ENCODE measurements at regions not wholly inside any gene's neighbourhood (a gene's known extent, or its start where the extent isn't known, plus 50 kb on each side); places are given as distances from the start of the nearest gene placed in this dataset.
"Not testable (repeated sequence)": the region's sequence is repeated elsewhere in the genome, so short reads cannot be mapped to it uniquely, and the experiment has no call there.

DNA sequence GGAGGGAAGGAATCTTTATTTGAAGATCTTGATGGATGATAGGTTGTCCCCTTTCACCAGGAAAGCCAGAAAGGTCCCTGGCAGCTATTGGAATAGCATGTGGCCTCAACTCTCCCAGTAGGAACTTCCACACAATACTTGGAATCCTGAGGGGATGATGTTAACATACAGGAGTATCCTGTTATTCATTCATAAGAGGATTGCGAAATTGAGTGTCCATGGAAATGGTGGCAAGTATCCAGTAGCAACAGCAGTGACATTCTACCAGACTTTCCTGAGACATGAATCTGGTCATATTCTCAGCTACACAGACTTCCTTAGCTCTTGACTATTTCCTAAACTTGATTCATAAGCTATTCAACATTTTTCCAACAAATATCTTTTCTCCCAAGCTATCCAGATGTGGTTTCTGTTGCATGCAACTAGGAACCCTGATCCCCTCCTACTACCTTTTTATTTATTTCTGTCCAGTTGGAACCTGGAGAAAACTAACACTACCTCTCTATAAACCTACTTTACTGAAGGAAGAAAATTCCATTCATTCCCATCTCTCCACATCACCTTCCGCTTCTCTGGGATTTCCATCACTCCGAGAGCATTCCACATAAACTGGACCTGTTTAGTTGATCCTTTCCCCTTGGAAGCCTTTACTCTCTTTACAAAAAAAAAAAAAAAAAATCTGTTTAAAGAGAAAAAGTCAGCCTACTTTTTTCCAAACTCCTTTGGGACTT, 101.8 kb downstream of the ANXA5 start:
- Histone ChIP-seq H3K9me3 (ENCODE audit: control insufficient read depth in 4 of 4, insufficient read depth in 3 of 4, low read length in 3 of 4) (no peaks in the 10 kb centered on the region), H3K9ac (ENCODE audit: insufficient read depth in 1 of 2, low read length in 2 of 2) (no peak overlapping the region), H3K27ac (ENCODE audit: low read depth in 1 of 2, low read length in 1 of 2) (peak overlapping the region; percentile 36 to 56), H3K4me3 (no peak overlapping the region), H3K4me1 (ENCODE audit: control insufficient read depth in 5 of 5, insufficient read depth in 5 of 5, low read length in 5 of 5) (peaks cover 0 to 2% (median 0%) of the 10 kb centered on the region in 5 donors), H3K27me3 (ENCODE audit: control insufficient read depth in 3 of 3, insufficient read depth in 3 of 3, low read length in 2 of 3) (no peaks in the 10 kb centered on the region), H3K36me3 (ENCODE audit: control insufficient read depth in 4 of 4, insufficient read depth in 4 of 4, low read length in 4 of 4) (no peaks in the 10 kb centered on the region)
- DNase-seq (peak; percentile 35 to 74 (median 59)), ATAC-seq (ENCODE audit: insufficient read depth, low FRiP score) (peak; percentile 53)
- WGBS, 2 donors: 58 to 66% methylated on average over 3 of the region's 3 CpGs
- TF ChIP-seq, protein P1, sequence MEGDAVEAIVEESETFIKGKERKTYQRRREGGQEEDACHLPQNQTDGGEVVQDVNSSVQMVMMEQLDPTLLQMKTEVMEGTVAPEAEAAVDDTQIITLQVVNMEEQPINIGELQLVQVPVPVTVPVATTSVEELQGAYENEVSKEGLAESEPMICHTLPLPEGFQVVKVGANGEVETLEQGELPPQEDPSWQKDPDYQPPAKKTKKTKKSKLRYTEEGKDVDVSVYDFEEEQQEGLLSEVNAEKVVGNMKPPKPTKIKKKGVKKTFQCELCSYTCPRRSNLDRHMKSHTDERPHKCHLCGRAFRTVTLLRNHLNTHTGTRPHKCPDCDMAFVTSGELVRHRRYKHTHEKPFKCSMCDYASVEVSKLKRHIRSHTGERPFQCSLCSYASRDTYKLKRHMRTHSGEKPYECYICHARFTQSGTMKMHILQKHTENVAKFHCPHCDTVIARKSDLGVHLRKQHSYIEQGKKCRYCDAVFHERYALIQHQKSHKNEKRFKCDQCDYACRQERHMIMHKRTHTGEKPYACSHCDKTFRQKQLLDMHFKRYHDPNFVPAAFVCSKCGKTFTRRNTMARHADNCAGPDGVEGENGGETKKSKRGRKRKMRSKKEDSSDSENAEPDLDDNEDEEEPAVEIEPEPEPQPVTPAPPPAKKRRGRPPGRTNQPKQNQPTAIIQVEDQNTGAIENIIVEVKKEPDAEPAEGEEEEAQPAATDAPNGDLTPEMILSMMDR (IDR thresholded peaks at IDR 0.05; ENCODE audit: control extremely low read depth, extremely low read depth): no peak

DNA sequence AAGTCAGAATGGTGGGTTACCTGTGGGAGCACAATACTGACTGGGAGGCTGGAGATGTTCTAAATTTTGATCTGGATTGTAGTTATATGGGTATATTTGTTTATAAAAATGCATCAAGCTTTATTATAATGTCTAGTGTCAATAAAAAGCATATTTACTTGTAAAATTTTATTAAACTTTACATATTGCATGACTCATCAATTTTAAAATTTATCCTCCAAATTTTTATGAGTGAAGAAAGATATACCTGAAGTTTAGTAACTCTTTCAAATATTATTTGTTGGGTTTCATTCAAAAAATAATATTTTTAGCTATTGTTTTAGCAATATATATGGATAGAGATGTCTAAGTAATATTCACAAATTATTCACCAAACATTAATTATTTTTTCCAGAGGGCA, 103.0 kb downstream of the ANXA5 start:
- DNase-seq: no peak
- Histone ChIP-seq H3K9ac (ENCODE audit: insufficient read depth in 1 of 2, low read length in 2 of 2) (no peak overlapping the region), H3K36me3 (ENCODE audit: control insufficient read depth in 4 of 4, insufficient read depth in 4 of 4, low read length in 4 of 4) (no peaks in the 10 kb centered on the region), H3K4me1 (ENCODE audit: control insufficient read depth in 5 of 5, insufficient read depth in 5 of 5, low read length in 5 of 5) (peaks cover 0 to 2% (median 0%) of the 10 kb centered on the region in 5 donors), H3K4me3 (no peak overlapping the region), H3K27ac (ENCODE audit: low read depth in 1 of 2, low read length in 1 of 2) (no peak overlapping the region), H3K27me3 (ENCODE audit: control insufficient read depth in 3 of 3, insufficient read depth in 3 of 3, low read length in 2 of 3) (no peaks in the 10 kb centered on the region), H3K9me3 (ENCODE audit: control insufficient read depth in 4 of 4, insufficient read depth in 3 of 4, low read length in 3 of 4) (no peaks in the 10 kb centered on the region)
- TF ChIP-seq, protein P1 (IDR thresholded peaks at IDR 0.05; ENCODE audit: control extremely low read depth, extremely low read depth): no peak
- ATAC-seq (ENCODE audit: insufficient read depth, low FRiP score): no peak

DNA sequence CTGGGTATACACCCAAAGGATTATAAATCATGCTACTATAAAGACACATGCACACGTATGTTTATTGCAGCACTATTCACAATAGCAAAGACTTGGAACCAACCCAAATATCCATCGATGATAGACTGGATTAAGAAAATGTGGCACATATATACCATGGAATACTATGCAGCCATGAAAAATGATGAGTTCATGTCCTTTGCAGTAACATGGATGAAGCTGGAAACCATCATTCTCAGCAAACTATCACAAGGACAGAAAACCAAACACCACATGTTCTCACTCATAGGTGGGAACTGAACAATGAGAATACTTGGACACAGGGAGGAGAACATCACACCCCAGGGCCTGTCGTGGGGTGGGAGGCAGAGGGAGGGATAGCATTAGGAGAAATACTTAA, 104.5 kb downstream of the ANXA5 start:
- ATAC-seq (ENCODE audit: insufficient read depth, low FRiP score): not testable (repeated sequence)

DNA sequence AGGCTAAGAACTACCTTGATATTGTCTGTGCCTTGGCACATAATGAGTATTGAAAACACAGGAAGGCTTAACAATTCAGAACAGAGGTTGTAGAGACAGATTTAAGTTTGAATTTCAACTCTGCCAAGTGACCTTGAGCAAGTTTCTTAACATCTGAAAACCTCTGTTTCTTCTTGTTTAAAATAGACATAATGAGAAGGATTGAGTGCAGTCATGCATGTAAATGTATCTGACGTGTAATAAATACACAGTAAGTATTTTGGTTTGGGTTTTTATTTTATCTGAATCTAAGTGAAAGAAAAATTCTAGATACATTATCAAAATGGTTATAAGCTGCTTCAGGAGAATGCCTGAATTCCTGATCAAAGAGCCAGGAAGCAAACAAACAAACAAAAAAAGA, 111.9 kb downstream of the ANXA5 start:
- TF ChIP-seq, protein P1 (IDR thresholded peaks at IDR 0.05; ENCODE audit: control extremely low read depth, extremely low read depth): no peak
- ATAC-seq (ENCODE audit: insufficient read depth, low FRiP score) (no peak), DNase-seq (no peak)
- 72 to 76% methylated on average over 1 of the region's 1 CpG for WGBS, 2 donors
- Histone ChIP-seq H3K36me3 (ENCODE audit: control insufficient read depth in 4 of 4, insufficient read depth in 4 of 4, low read length in 4 of 4) (no peaks in the 10 kb centered on the region), H3K4me1 (ENCODE audit: control insufficient read depth in 5 of 5, insufficient read depth in 5 of 5, low read length in 5 of 5) (no peaks in the 10 kb centered on the region), H3K27me3 (ENCODE audit: control insufficient read depth in 3 of 3, insufficient read depth in 3 of 3, low read length in 2 of 3) (no peaks in the 10 kb centered on the region), H3K9ac (ENCODE audit: insufficient read depth in 1 of 2, low read length in 2 of 2) (no peak overlapping the region), H3K4me3 (no peak overlapping the region), H3K9me3 (ENCODE audit: control insufficient read depth in 4 of 4, insufficient read depth in 3 of 4, low read length in 3 of 4) (no peaks in the 10 kb centered on the region), H3K27ac (ENCODE audit: low read depth in 1 of 2, low read length in 1 of 2) (no peak overlapping the region)

More for the DNA sequence above, 104.5 kb downstream of the ANXA5 start:
- not testable (repeated sequence) for H3K27ac ChIP-seq (ENCODE audit: low read depth in 1 of 2, low read length in 1 of 2); H3K9me3 ChIP-seq (ENCODE audit: control insufficient read depth in 4 of 4, insufficient read depth in 3 of 4, low read length in 3 of 4); H3K9ac ChIP-seq (ENCODE audit: insufficient read depth in 1 of 2, low read length in 2 of 2); DNase-seq; H3K36me3 ChIP-seq (ENCODE audit: control insufficient read depth in 4 of 4, insufficient read depth in 4 of 4, low read length in 4 of 4); H3K4me3 ChIP-seq; H3K27me3 ChIP-seq (ENCODE audit: control insufficient read depth in 3 of 3, insufficient read depth in 3 of 3, low read length in 2 of 3); H3K4me1 ChIP-seq (ENCODE audit: control insufficient read depth in 5 of 5, insufficient read depth in 5 of 5, low read length in 5 of 5)
- 67 to 95% methylated on average over 3 of the region's 3 CpGs for WGBS, 2 donors

Data from lung (tissue), 11 donors.